ENCODE measurements at regions not wholly inside any gene's neighbourhood (a gene's known extent, or its start where the extent isn't known, plus 50 kb on each side); places are given as distances from the start of the nearest gene placed in this dataset.

GRCh38 chr4:123750044-123750443, 353.4 kb downstream of the SPRY1 start:
- no peaks in the 10 kb centered on the region for H3K9me3 Mint-ChIP-seq (ENCODE audit: insufficient read depth)
- no peaks in the 10 kb centered on the region for H3K4me1 ChIP-seq (ENCODE audit: control insufficient read depth in 2 of 2, insufficient read depth in 2 of 2, low read length in 2 of 2)
- no peaks in the 10 kb centered on the region for H3K4me1 Mint-ChIP-seq
- intact Hi-C loops (cut with micrococcal nuclease): no loop called here
- H3K9me3 ChIP-seq (ENCODE audit: control extremely low read depth in 1 of 3, control insufficient read depth in 2 of 3, insufficient read depth in 1 of 3, low read length in 2 of 3): no peaks in the 10 kb centered on the region
- H3K4me2 ChIP-seq (replicated peaks; ENCODE audit: low read depth, low read length, poor library complexity, severe bottlenecking): no peak overlapping the region
- WGBS (ENCODE audit: insufficient coverage): 60% methylated on average over 1 of the region's 3 CpGs
- peaks cover 13% of the 10 kb centered on the region for H3K27me3 Mint-ChIP-seq
- H3K36me3 ChIP-seq (replicated peaks in 1 of 2; ENCODE audit: control extremely low read depth in 1 of 2, control insufficient read depth in 1 of 2, extremely low read depth in 1 of 2, insufficient read depth in 2 of 2, low read length in 1 of 2): no peaks in the 10 kb centered on the region
- TF ChIP-seq CTCF (IDR thresholded peaks at IDR 0.05): no peak
- TF ChIP-seq EZH2 (IDR thresholded peaks at IDR 0.05; ENCODE audit: borderline replicate concordance, insufficient read depth, low read depth, low read length, poor library complexity, severe bottlenecking): no peak
- H3K9ac ChIP-seq (ENCODE audit: low read length): no peak overlapping the region
- ChIA-PET POLR2A (no interaction called here), CTCF (no interaction called here)
- H3K27ac Mint-ChIP-seq: no peak overlapping the region
- H3K4me3 Mint-ChIP-seq: no peak overlapping the region
- no peak overlapping the region for H2AFZ ChIP-seq (ENCODE audit: insufficient read depth, low read depth, low read length, poor library complexity, severe bottlenecking)
- ATAC-seq (ENCODE audit: low read depth) (no peak), DNase-seq (no peak)
- no peak overlapping the region for H3K4me3 ChIP-seq (ENCODE audit: control extremely low read depth in 1 of 5, extremely low read depth in 1 of 5, insufficient read depth in 1 of 5, low read depth in 2 of 5, low read length in 4 of 5)
- H4K20me1 ChIP-seq (ENCODE audit: control insufficient read depth, insufficient read depth, low read length, poor library complexity, severe bottlenecking): no peaks in the 10 kb centered on the region
- no peak overlapping the region for H3K27ac ChIP-seq (ENCODE audit: low read length in 2 of 2)
- no peaks in the 10 kb centered on the region for H3K79me2 ChIP-seq (ENCODE audit: control insufficient read depth, insufficient read depth, low read length)
- peaks cover 0 to 4% (median 0%) of the 10 kb centered on the region in 4 experiments for H3K27me3 ChIP-seq (replicated peaks in 1 of 4; ENCODE audit: control extremely low read depth in 1 of 4, control insufficient read depth in 3 of 4, insufficient read depth in 4 of 4, low read length in 3 of 4)

GRCh38 chr4:123755655-123756054, 359.1 kb downstream of the SPRY1 start:
- Histone ChIP-seq H3K79me2 (ENCODE audit: control insufficient read depth, insufficient read depth, low read length) (no peaks in the 10 kb centered on the region), H3K9me3 (ENCODE audit: control extremely low read depth in 1 of 3, control insufficient read depth in 2 of 3, insufficient read depth in 1 of 3, low read length in 2 of 3) (no peaks in the 10 kb centered on the region), H2AFZ (ENCODE audit: insufficient read depth, low read depth, low read length, poor library complexity, severe bottlenecking) (no peak overlapping the region), H3K4me2 (replicated peaks; ENCODE audit: low read depth, low read length, poor library complexity, severe bottlenecking) (no peak overlapping the region), H3K4me1 (ENCODE audit: control insufficient read depth in 2 of 2, insufficient read depth in 2 of 2, low read length in 2 of 2) (no peaks in the 10 kb centered on the region), H3K36me3 (replicated peaks in 1 of 2; ENCODE audit: control extremely low read depth in 1 of 2, control insufficient read depth in 1 of 2, extremely low read depth in 1 of 2, insufficient read depth in 2 of 2, low read length in 1 of 2) (no peaks in the 10 kb centered on the region), H3K27me3 (replicated peaks in 1 of 4; ENCODE audit: control extremely low read depth in 1 of 4, control insufficient read depth in 3 of 4, insufficient read depth in 4 of 4, low read length in 3 of 4) (no peaks in the 10 kb centered on the region), H3K27ac (ENCODE audit: low read length in 2 of 2) (no peak overlapping the region), H3K9ac (ENCODE audit: low read length) (no peak overlapping the region), H4K20me1 (ENCODE audit: control insufficient read depth, insufficient read depth, low read length, poor library complexity, severe bottlenecking) (no peaks in the 10 kb centered on the region), H3K4me3 (ENCODE audit: control extremely low read depth in 1 of 5, extremely low read depth in 1 of 5, insufficient read depth in 1 of 5, low read depth in 2 of 5, low read length in 4 of 5) (no peak overlapping the region)
- ChIA-PET POLR2A (no interaction called here), CTCF (interaction anchor here (0.6 kb wide), 1 partner anchor 17 kb away, joined by 3 read pairs; no protein-coding TSS in a partner anchor)
- Mint-ChIP-seq H3K9me3 (ENCODE audit: insufficient read depth) (no peaks in the 10 kb centered on the region), H3K27me3 (peaks cover 4% of the 10 kb centered on the region), H3K27ac (no peak overlapping the region), H3K4me3 (no peak overlapping the region), H3K4me1 (no peaks in the 10 kb centered on the region)
- ATAC-seq (ENCODE audit: low read depth): no peak
- intact Hi-C loops (cut with micrococcal nuclease): no loop called here
- WGBS (ENCODE audit: insufficient coverage): 89% methylated on average over 1 of the region's 2 CpGs
- TF ChIP-seq EZH2 (IDR thresholded peaks at IDR 0.05; ENCODE audit: borderline replicate concordance, insufficient read depth, low read depth, low read length, poor library complexity, severe bottlenecking): no peak
- TF ChIP-seq CTCF (IDR thresholded peaks at IDR 0.05): no peak
- DNase-seq: no peak

All from B cell (primary cell).